GM19372 (cell line): ENCODE measurements at regions not wholly inside any gene's neighbourhood (a gene's known extent, or its start where the extent isn't known, plus 50 kb on each side); places are given as distances from the start of the nearest gene placed in this dataset.

Experiments used
- ATAC-seq: cut with Tn5 transposase; IDR thresholded peaks from one replicate; pipeline ENCODE4 v1.9.1; 2021; ENCODE audit warnings: mild to moderate bottlenecking, low read depth, moderate library complexity; ENCODE audit not compliant: unreplicated experiment

DNA sequence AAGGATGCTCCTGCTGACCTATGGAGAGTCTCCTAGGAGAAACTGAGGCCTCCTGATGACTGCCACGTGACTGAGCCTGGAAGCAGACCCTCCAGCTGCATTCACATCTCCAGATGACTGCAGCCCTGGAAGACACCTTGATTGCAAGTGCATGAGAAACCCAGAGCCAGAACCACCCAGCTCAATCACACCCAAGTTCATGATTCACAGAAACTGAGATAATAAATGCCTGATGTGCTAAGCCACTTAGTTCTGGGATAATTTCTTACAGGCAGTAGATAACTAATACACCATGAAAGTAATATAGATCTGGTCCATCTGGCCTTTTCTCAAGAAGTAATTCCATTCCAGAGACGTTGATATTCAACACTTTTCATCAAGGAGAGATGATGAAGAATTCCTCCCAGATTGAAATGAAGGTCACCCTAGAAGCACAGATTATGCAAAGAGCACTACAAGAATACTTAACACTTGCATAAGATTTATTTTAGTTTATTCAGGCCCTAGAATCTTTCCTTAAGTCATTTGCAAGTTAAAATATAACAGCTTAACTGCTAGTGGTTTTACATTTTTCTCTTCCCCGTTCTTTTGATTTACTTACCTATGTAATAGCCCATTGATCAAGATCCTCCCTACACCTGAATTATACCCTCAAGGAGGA is 208.2 kb upstream of the INHBA start:
- ATAC-seq, result no peak

- no peak for ATAC-seq
Observed at GRCh38 chr7:41907444-41907843, 204.6 kb upstream of the INHBA start.

GRCh38 chr7:41900532-41900931 is 197.6 kb upstream of the INHBA start:
- ATAC-seq, result no peak

DNA sequence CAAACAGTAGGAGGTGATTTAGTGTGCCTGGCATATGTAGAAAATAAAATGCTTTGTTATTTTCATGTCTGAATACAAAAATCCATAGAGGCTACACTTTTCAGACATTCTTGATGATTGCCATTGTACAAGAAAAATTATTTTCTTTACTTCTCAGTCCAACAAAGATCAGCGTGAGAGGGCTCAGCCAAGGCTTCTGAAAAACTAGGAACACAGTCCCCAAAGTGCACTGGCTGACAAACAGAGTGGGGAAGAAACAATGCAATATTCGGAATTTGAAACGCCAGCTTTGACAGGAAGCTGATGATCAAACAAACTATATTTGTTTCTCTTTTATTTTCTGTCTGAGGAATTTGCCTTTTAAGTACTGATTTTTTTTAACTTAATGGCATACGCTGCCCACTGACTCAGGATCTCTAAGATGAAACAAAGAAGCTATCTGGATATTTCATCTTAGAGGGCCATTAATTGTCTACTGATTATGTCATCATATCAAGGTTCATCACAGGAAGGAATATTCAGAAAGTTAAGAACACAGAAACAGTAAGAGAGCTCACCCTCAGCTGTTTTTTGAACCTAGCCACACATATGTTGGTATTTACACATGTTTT is 197.0 kb upstream of the INHBA start:
- ATAC-seq, result no peak

- no peak for ATAC-seq
Observed at GRCh38 chr7:41893656-41894055, 190.8 kb upstream of the INHBA start.

- no peak for ATAC-seq
Observed at GRCh38 chr7:41892356-41893100, 189.6 kb upstream of the INHBA start.

DNA sequence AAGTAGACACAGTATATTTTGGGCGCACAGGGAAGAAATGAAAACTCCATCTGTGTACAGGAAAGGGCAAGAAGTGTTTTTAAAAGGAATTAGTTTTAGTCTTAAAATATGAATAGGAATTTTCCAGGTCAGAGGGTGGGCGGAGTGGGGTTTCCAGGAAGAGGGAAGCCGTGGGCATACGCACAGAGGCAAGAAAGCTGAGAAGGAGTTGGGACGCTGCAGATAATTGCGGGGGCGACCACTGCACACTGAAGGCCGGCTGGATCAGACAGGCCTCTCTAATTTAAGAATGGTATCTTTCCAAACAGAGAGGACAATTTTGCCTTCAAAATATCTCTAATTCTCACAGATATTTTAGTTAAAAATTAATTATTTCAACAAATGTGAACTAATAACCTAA is 189.1 kb upstream of the INHBA start:
- no peak for ATAC-seq

GRCh38 chr7:41890631-41891274 is 187.9 kb upstream of the INHBA start:
- no peak for ATAC-seq

- ATAC-seq, result no peak
Observed at GRCh38 chr7:41889472-41889871, 186.6 kb upstream of the INHBA start.

DNA sequence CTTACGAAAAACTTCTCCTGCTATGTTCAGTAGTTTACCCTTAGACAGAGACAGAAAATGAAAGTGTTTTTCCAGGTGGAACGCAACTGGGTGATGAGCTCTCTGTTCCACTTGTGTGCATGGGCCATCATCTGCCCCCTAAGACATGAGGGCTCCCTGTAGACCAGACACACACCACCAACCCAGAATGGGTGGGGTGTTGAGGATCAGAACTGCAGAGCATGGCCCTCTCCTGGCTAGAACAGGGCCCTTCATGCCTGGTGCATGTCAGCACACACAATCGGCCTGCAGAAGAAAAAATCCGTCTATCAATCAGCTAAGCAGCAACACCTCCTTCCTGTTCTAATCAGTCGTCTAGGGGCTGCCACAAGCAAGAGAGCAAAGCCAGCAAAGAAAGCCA is 186.2 kb upstream of the INHBA start:
- ATAC-seq, result peak; percentile 63

DNA sequence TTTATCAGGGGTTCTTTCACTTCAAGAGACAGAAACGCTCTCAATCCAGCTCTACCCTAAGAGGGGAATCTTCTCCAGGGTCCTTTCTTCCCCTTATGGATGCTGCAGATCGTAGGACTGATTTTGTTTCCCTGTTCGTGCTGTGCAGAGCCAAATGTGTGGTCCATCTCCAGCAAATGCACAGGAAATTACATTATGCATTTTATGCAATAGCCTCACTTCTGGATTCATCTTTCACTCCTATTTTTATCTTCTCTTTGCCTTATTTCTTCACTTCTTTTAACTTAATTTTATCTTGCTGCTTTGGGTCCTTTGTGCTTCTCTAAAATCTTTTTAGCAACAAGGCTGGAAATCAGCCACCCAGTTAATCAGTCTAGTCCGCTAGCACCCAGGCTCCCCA is 184.5 kb upstream of the INHBA start:
- ATAC-seq, result no peak

DNA sequence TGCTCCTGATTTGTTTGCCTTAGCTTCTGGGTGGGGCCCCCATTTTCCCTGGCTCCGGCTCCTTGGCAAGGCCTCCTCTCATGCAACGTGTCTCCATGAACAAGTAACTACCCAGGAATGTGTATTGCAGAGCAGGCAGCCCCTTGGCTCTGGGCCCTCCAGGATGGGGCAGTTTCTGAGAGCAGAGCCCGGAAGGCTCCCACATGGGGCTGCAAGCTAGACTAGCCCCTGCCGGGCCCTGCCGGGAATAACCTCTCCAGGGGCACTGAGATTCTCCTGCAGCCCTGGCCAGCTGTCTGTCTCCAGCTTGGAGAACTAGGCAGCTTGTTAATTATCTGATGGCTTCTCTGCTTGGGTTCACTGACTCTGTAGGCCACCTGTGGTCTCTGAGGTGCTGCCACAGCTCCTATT is 184.0 kb upstream of the INHBA start:
- ATAC-seq, result no peak

DNA sequence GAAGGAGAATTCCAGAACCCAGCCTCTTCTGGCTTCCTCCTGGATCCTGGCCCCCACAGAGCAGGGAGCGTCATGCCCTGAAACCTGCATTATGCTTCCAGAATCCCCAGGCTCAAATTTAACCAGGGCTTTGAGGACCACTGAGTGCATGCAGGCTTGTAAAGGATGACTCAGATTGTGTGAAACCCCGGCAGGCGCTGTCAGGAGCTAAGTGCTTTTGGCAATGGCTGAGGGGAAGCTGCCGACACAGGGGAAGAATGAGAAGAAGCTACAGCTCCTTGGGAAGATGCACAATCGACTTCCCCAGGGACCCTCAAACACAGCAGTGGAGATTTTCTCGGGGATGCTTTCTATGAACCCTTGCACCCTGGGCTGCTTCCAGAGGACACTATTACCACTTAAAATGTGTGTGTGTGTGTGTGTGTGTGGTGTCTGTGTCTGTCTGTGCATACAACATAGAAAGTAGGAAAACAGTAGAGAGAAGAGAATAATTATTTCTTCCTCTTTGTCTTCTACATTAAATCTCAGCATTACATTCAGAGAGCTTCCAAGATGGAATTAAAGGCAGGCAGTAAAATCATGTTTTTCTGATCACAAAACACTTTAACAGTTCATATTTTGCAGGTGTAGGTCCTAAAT is 183.5 kb upstream of the INHBA start:
- no peak for ATAC-seq

- ATAC-seq, result no peak
Observed at GRCh38 chr7:41885748-41886147, 182.9 kb upstream of the INHBA start.

- ATAC-seq, result no peak
Observed at GRCh38 chr7:41885078-41885477, 182.2 kb upstream of the INHBA start.

DNA sequence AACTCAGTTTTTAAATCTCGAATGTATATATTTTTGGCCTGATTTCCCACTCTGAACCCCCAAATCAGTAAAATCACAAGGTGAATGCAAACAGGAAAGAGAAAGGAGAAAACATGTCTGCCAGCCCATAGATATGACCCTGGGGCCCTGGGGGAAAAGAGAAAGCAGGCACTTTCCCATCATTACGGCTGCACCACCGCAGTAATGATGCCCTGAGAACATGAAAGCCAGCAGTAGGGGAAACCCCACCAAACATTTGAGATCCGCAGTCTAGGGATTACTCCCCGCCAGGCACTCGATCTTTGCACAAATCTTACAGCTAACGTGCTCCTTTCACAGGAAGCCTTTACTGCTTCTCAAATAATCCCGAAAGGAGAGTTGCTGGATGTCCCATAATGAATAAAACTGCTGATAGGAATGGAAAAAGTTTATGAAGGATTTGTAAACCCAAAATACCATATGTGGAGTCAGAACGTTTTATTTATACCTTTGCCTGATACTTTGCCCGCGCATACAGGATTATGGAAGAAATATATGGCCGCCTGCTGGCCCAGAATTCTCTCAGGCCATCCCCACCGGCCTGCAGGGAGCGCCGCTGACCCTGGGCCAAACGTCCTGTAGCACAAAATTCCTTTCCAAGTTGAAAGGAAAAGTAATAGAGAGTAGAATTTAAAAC is 180.0 kb upstream of the INHBA start:
- no peak for ATAC-seq

- ATAC-seq, result peak; percentile 0
Observed at GRCh38 chr7:41882256-41882655, 179.4 kb upstream of the INHBA start.

GRCh38 chr7:41881331-41882130 is 178.6 kb upstream of the INHBA start:
- peak; percentile 96 for ATAC-seq

DNA sequence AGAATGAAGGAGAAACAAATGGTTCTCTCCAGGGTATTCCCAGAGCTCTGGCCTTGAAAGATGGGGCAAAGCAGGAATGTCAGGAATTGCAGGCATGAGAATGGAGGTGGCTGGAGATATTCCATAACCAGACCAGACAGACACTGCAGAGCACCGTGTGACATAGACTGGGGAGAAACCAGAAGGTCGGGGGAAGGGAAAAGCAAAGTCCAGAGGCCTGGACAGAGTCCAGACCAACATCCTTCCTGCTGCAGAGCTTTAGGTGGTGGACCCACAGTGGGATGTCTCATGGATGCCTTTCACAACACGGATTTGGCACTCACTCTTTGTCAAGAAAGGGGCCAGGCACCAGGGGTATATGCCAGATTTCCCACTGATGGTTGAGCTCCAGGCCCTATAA is 177.2 kb upstream of the INHBA start:
- ATAC-seq, result no peak

GRCh38 chr7:41879403-41879802 is 176.5 kb upstream of the INHBA start:
- no peak for ATAC-seq
